ENCODE measurements at regions not wholly inside any gene's neighbourhood (a gene's known extent, or its start where the extent isn't known, plus 50 kb on each side); places are given as distances from the start of the nearest gene placed in this dataset.

GRCh38 chr15:70466305-70466704, 297.1 kb downstream of the UACA start:
- TF ChIP-seq, protein P1, sequence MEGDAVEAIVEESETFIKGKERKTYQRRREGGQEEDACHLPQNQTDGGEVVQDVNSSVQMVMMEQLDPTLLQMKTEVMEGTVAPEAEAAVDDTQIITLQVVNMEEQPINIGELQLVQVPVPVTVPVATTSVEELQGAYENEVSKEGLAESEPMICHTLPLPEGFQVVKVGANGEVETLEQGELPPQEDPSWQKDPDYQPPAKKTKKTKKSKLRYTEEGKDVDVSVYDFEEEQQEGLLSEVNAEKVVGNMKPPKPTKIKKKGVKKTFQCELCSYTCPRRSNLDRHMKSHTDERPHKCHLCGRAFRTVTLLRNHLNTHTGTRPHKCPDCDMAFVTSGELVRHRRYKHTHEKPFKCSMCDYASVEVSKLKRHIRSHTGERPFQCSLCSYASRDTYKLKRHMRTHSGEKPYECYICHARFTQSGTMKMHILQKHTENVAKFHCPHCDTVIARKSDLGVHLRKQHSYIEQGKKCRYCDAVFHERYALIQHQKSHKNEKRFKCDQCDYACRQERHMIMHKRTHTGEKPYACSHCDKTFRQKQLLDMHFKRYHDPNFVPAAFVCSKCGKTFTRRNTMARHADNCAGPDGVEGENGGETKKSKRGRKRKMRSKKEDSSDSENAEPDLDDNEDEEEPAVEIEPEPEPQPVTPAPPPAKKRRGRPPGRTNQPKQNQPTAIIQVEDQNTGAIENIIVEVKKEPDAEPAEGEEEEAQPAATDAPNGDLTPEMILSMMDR (IDR thresholded peaks at IDR 0.05), result no peak
- no peak for TF ChIP-seq POLR2AphosphoS5 (IDR thresholded peaks at IDR 0.05)
- no peak for TF ChIP-seq POLR2A (IDR thresholded peaks at IDR 0.05)

Measured in prostate gland (tissue), 2 donors.